ENCODE measurements at regions not wholly inside any gene's neighbourhood (a gene's known extent, or its start where the extent isn't known, plus 50 kb on each side); places are given as distances from the start of the nearest gene placed in this dataset.

DNA sequence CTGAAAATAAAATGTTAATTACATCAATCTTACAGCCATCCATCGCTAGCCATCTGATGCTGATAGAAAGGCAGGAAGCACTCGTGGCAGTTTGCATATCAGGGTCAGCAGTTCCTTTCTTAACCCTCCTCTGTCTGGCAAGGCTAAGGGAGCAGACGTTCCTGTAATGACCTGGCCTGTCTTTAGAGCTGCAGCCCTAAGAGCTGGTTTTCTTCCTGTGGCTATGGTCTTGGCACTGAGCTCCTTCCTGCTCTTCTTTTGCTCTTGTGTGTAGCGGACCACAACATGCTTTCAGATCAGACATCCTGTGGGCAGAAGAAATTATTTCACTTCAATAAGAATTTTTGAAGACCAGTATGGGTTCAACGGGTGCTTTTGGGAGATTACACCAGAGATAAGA, 170.4 kb downstream of the DAD1 start:
- Histone ChIP-seq H2BK12ac (ENCODE audit: low read depth, low read length) (no peak overlapping the region), H3K27ac (ENCODE audit: low read depth, low read length) (no peak overlapping the region), H3K23me2 (ENCODE audit: low read depth, low read length) (no peaks in the 10 kb centered on the region), H2AK5ac (ENCODE audit: low read depth, low read length) (no peak overlapping the region), H4K8ac (ENCODE audit: extremely low read depth, insufficient read depth, low read length) (no peak overlapping the region), H4K20me1 (replicated peaks in 1 of 2; ENCODE audit: control insufficient read depth in 1 of 2, insufficient read depth in 2 of 2, low read length in 2 of 2) (no peaks in the 10 kb centered on the region), H3K27me3 (replicated peaks in 1 of 4; ENCODE audit: control insufficient read depth in 3 of 4, extremely low read depth in 1 of 4, insufficient read depth in 3 of 4, low read length in 3 of 4) (no peaks in the 10 kb centered on the region), H3K23ac (ENCODE audit: insufficient read length) (no peak overlapping the region), H3K4me2 (ENCODE audit: insufficient read depth in 1 of 2, low read depth in 2 of 2, low read length in 2 of 2) (no peak overlapping the region), H3K79me2 (ENCODE audit: control insufficient read depth in 1 of 2, insufficient read depth in 2 of 2, low read length in 2 of 2) (no peaks in the 10 kb centered on the region), H3K4ac (replicated peaks; ENCODE audit: insufficient read length, low read depth, low read length) (no peak overlapping the region), H2BK5ac (ENCODE audit: low read depth, low read length) (no peak overlapping the region), H3K4me1 (replicated peaks in 1 of 4; ENCODE audit: control insufficient read depth in 3 of 4, insufficient read depth in 4 of 4, low read length in 3 of 4) (peaks cover 0 to 2% (median 0%) of the 10 kb centered on the region in 4 experiments; a peak in 1 of 7 replicates), H3K36me3 (ENCODE audit: control insufficient read depth in 2 of 4, insufficient read depth in 4 of 4, low read length in 3 of 4) (no peaks in the 10 kb centered on the region), H3K79me1 (ENCODE audit: low read depth, low read length) (no peaks in the 10 kb centered on the region), H3K18ac (ENCODE audit: extremely low read depth, low read length) (no peak overlapping the region), H2BK15ac (ENCODE audit: low read length) (no peak overlapping the region), H3K9me3 (ENCODE audit: insufficient read depth in 2 of 2, low read depth in 1 of 2, low read length in 1 of 2) (no peaks in the 10 kb centered on the region), H2BK120ac (replicated peaks; ENCODE audit: low read depth, low read length) (no peak overlapping the region), H2BK20ac (ENCODE audit: low read length) (no peak overlapping the region), H2AFZ (ENCODE audit: low read length) (0 out of 2 replicates have a peak overlapping the region, but pooled peaks have one; percentile 46), H4K91ac (replicated peaks; ENCODE audit: insufficient read length, low read length) (no peak overlapping the region), H3K4me3 (ENCODE audit: extremely low read depth in 1 of 4, insufficient read depth in 2 of 4, low read depth in 3 of 4, low read length in 4 of 4) (no peak overlapping the region), H3K14ac (ENCODE audit: insufficient read length) (no peak overlapping the region), H4K5ac (ENCODE audit: insufficient read length, low read depth, low read length) (no peak overlapping the region), H3K56ac (replicated peaks; ENCODE audit: insufficient read length, low read depth, low read length) (no peak overlapping the region), H3K9ac (replicated peaks in 1 of 4; ENCODE audit: extremely low read depth in 1 of 4, low read depth in 3 of 4, low read length in 3 of 4) (no peak overlapping the region)
- DNase-seq (ENCODE audit: low read depth in 1 of 2, low spot score in 2 of 2) (no peak), FAIRE-seq (no peak)
- ChIA-PET CTCF (ENCODE audit: partially characterized antibody) (interaction anchor here (0.6 to 1.4 kb wide), 5 partner anchors 15 to 569 kb away, joined by 3 read pairs; no protein-coding TSS in a partner anchor), POLR2A (ENCODE audit: partially characterized antibody) (no interaction called here)
- no peak for TF ChIP-seq CHD2 (IDR thresholded peaks at IDR 0.05; ENCODE audit: low read length)
- WGBS, 2 experiments (ENCODE audit: extremely low coverage in 1 of 2, insufficient coverage in 1 of 2, insufficient read length in 1 of 2, insufficient replicate concordance in 2 of 2, low coverage in 1 of 2, low lambda C conversion rate in 2 of 2, missing lambda C conversion rate in 1 of 2), result 85% methylated on average over 5 of the region's 5 CpGs; no CpG with 5 or more reads in 1 of the 2 experiments
